D721Med (cell line): ENCODE measurements at regions not wholly inside any gene's neighbourhood (a gene's known extent, or its start where the extent isn't known, plus 50 kb on each side); places are given as distances from the start of the nearest gene placed in this dataset.

ENCODE experiments used
- DNase-seq: peaks from one replicate; pipeline ENCODE4 v3.0.0; 2011; ENCODE audit warnings: low spot score; ENCODE audit not compliant: insufficient read length
- FAIRE-seq: peaks from 2 replicates; lab custom pipeline; 2011; peaks lifted over from hg19 to GRCh38; lab: Jason Lieb, UNC
- CTCF ChIP-seq: IDR thresholded peaks from 2 replicates; pipeline ENCODE4 v1.5.1; 2012; ENCODE audit warnings: mild to moderate bottlenecking, control low read depth; ENCODE audit not compliant: insufficient read depth; ENCODE audit errors: missing control alignments

GRCh38 chr13:80047406-80047805, 293.5 kb downstream of the SPRY2 start:
- DNase-seq (no peak), FAIRE-seq (no peak)
- TF ChIP-seq CTCF: no peak

GRCh38 chr13:80040981-80041317, 300.0 kb downstream of the SPRY2 start:
- no peak for TF ChIP-seq CTCF
- FAIRE-seq: no peak
- DNase-seq: no peak

- DNase-seq: no peak
- no peak for FAIRE-seq
- no peak for TF ChIP-seq CTCF
Measured at GRCh38 chr13:80040196-80040980, 300.5 kb downstream of the SPRY2 start.

- DNase-seq (no peak), FAIRE-seq (no peak)
- TF ChIP-seq CTCF: no peak
Measured at GRCh38 chr13:80039000-80039399, 301.9 kb downstream of the SPRY2 start.

GRCh38 chr13:80038371-80038770, 302.6 kb downstream of the SPRY2 start:
- no peak for DNase-seq
- FAIRE-seq: no peak
- TF ChIP-seq CTCF: no peak

GRCh38 chr13:80037505-80037888, 303.4 kb downstream of the SPRY2 start:
- DNase-seq (no peak), FAIRE-seq (no peak)
- no peak for TF ChIP-seq CTCF

GRCh38 chr13:80036845-80037504, 304.0 kb downstream of the SPRY2 start:
- no peak for TF ChIP-seq CTCF
- DNase-seq: no peak
- FAIRE-seq: no peak
